ENCODE measurements at regions not wholly inside any gene's neighbourhood (a gene's known extent, or its start where the extent isn't known, plus 50 kb on each side); places are given as distances from the start of the nearest gene placed in this dataset.

DNA sequence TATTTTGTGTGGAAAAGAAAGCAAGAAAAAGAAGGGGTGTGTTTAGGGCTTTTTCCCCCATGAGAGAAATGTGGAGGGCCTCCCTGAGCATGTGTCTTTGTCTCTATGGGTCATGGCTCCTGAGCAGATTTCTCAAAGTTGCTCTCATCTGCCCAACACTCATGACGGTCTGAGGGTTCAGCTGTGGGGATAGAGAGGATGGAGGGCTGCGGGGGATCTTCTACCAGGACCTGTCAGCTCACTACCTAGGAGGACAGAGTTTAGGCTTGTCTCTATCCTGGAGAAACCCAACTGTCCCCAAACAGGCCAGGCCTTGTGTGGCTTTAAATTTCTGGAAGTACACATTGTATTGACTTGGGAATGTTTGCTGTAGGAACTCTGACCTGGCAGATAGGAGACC lies 342.2 kb downstream of the MYCN start:
- no peak for TF ChIP-seq CTCF (IDR thresholded peaks at IDR 0.05)
- TF ChIP-seq ZFX (IDR thresholded peaks at IDR 0.05; ENCODE audit: borderline replicate concordance) = no peak

Measured in 22Rv1 (cell line).